Lung (tissue), 11 donors: ENCODE measurements at regions not wholly inside any gene's neighbourhood (a gene's known extent, or its start where the extent isn't known, plus 50 kb on each side); places are given as distances from the start of the nearest gene placed in this dataset.

Experiments used
- ATAC-seq: fragments of 200-7000 bp; cut with Tn5 transposase; one replicate; pipeline ENCODE4 v1.9.1; 2020; ENCODE audit warnings: moderate number of reproducible peaks; ENCODE audit not compliant: insufficient read depth, low FRiP score
- DNase-seq, 3 donors: peaks; one replicate each; pipeline ENCODE4 v3.0.0-alpha.2; 2013 to 2017
- H3K27ac ChIP-seq, 2 donors: one replicate each; pipeline ENCODE4 v1.5.1; 2013; ENCODE audit warnings: mild to moderate bottlenecking in 2 of 2, moderate library complexity in 2 of 2, control low read depth in 1 of 2, inconsistent platforms in 1 of 2, low read depth in 1 of 2, low read length in 1 of 2
- H3K27me3 ChIP-seq, 3 donors: one replicate each; pipeline ENCODE4 v1.5.1; 2013; ENCODE audit warnings: low read length in 2 of 3; ENCODE audit not compliant: control insufficient read depth in 3 of 3, insufficient read depth in 3 of 3
- H3K36me3 ChIP-seq, 4 donors: one replicate each; pipeline ENCODE4 v1.5.1; 2013; ENCODE audit warnings: low read length in 4 of 4, mild to moderate bottlenecking in 1 of 4, moderate library complexity in 1 of 4; ENCODE audit not compliant: control insufficient read depth in 4 of 4, insufficient read depth in 4 of 4
- H3K4me1 ChIP-seq, 5 donors: one replicate each; pipeline ENCODE4 v1.5.1; 2013; ENCODE audit warnings: low read length in 5 of 5, mild to moderate bottlenecking in 2 of 5, moderate library complexity in 1 of 5; ENCODE audit not compliant: control insufficient read depth in 5 of 5, insufficient read depth in 5 of 5
- H3K4me3 ChIP-seq: one replicate; pipeline ENCODE4 v1.5.1; 2013; ENCODE audit warnings: mild to moderate bottlenecking, control low read depth, moderate library complexity
- H3K9ac ChIP-seq, 2 donors: one replicate each; pipeline ENCODE4 v1.5.1; 2013; ENCODE audit warnings: low read length in 2 of 2, control low read depth in 1 of 2; ENCODE audit not compliant: insufficient read depth in 1 of 2
- H3K9me3 ChIP-seq, 4 donors: one replicate each; pipeline ENCODE4 v1.5.1; 2013; ENCODE audit warnings: low read length in 3 of 4, mild to moderate bottlenecking in 1 of 4, moderate library complexity in 1 of 4; ENCODE audit not compliant: control insufficient read depth in 4 of 4, insufficient read depth in 3 of 4
- CTCF ChIP-seq: IDR thresholded peaks from 2 replicates; pipeline ENCODE4 v1.5.1; 2012; ENCODE audit warnings: mild to moderate bottlenecking; ENCODE audit errors: control extremely low read depth, extremely low read depth
- WGBS, 2 donors: extraction: QIAGEN DNeasy Blood & Tissue Kit; methylation state at CpG; one replicate each; pipeline ENCODE4 v1.1.7; 2013; 5-methylcytosine and 5-hydroxymethylcytosine counted together
- donor health status: control.
- donor health status: control.
- donor health status: Bipolar disorder and iron deficiency.
- donor health status: healthy.
- donor health status: DM: yes; HTN: yes; CAD: no.

GRCh38 chr6:30405934-30406333, 61.0 kb downstream of the RPP21 start:
- ATAC-seq (no peak), DNase-seq (no peak)
- TF ChIP-seq CTCF: no peak
- no peak overlapping the region for H3K9ac ChIP-seq
- no peak overlapping the region for H3K27ac ChIP-seq
- H3K36me3 ChIP-seq: no peaks in the 10 kb centered on the region
- no peak overlapping the region for H3K4me3 ChIP-seq
- no peaks in the 10 kb centered on the region for H3K4me1 ChIP-seq
- 72 to 75% methylated on average over 2 of the region's 2 CpGs for WGBS, 2 donors
- peaks cover 0 to 4% (median 0%) of the 10 kb centered on the region in 4 donors for H3K9me3 ChIP-seq
- peaks cover 0 to 4% (median 0%) of the 10 kb centered on the region in 3 donors for H3K27me3 ChIP-seq

GRCh38 chr6:30409184-30409583, 64.2 kb downstream of the RPP21 start:
- no peaks in the 10 kb centered on the region for H3K36me3 ChIP-seq
- peaks cover 0 to 10% (median 4%) of the 10 kb centered on the region in 3 donors for H3K27me3 ChIP-seq
- H3K9ac ChIP-seq: no peak overlapping the region
- DNase-seq (no peak), ATAC-seq (no peak)
- peaks cover 0 to 4% (median 0%) of the 10 kb centered on the region in 4 donors for H3K9me3 ChIP-seq
- 61 to 74% methylated on average over 2 of the region's 2 CpGs for WGBS, 2 donors
- H3K4me1 ChIP-seq: no peaks in the 10 kb centered on the region
- H3K4me3 ChIP-seq: no peak overlapping the region
- H3K27ac ChIP-seq: no peak overlapping the region
- TF ChIP-seq CTCF: no peak

GRCh38 chr6:30411515-30412207, 66.7 kb downstream of the RPP21 start:
- no peak overlapping the region for H3K9ac ChIP-seq
- TF ChIP-seq CTCF: peak; percentile 40
- H3K27me3 ChIP-seq: peaks cover 0 to 6% (median 4%) of the 10 kb centered on the region in 3 donors
- H3K4me1 ChIP-seq: no peaks in the 10 kb centered on the region
- peak in 2 of 3 donors; percentile 7 to 27 for DNase-seq
- no peak overlapping the region for H3K27ac ChIP-seq
- no peaks in the 10 kb centered on the region for H3K36me3 ChIP-seq
- no peak for ATAC-seq
- 31 to 34% methylated on average over 17 of the region's 17 CpGs for WGBS, 2 donors
- peaks cover 0 to 4% (median 0%) of the 10 kb centered on the region in 4 donors for H3K9me3 ChIP-seq
- H3K4me3 ChIP-seq: no peak overlapping the region
